Smooth muscle cell (in vitro differentiated cells): ENCODE measurements at regions not wholly inside any gene's neighbourhood (a gene's known extent, or its start where the extent isn't known, plus 50 kb on each side); places are given as distances from the start of the nearest gene placed in this dataset.
"Not testable (repeated sequence)": the region's sequence is repeated elsewhere in the genome, so short reads cannot be mapped to it uniquely, and the experiment has no call there.

Experiments
- DNase-seq: peaks from one replicate; lab custom pipeline; 2025; ENCODE audit not compliant: unreplicated experiment; lab: John Stamatoyannopoulos, UW
- H2AFZ ChIP-seq: fragments of 200-600 bp; sonication (generic); 2 replicates; pipeline ENCODE4 v1.6.0; 2016; ENCODE audit warnings: antibody characterized with exemption, low read depth, mild to moderate bottlenecking
- H3F3A ChIP-seq: fragments of 200-600 bp; sonication (generic); 2 replicates; pipeline ENCODE4 v1.6.0; 2017; ENCODE audit warnings: antibody characterized with exemption, low read depth
- H3K27ac ChIP-seq: fragments of 200-600 bp; sonication (generic); 2 replicates; pipeline ENCODE4 v1.5.1; 2016; ENCODE audit warnings: low read depth, mild to moderate bottlenecking
- H3K27me3 ChIP-seq: fragments of 200-600 bp; sonication (generic); 2 replicates; pipeline ENCODE4 v1.6.1; 2016; ENCODE audit warnings: low read depth, mild to moderate bottlenecking
- H3K36me3 ChIP-seq: fragments of 200-600 bp; sonication (generic); 2 replicates; pipeline ENCODE4 v1.5.1; 2016; ENCODE audit warnings: low read depth
- H3K4me1 ChIP-seq: fragments of 200-600 bp; sonication (generic); 2 replicates; pipeline ENCODE4 v1.5.1; 2016; ENCODE audit warnings: low read depth
- H3K4me2 ChIP-seq: fragments of 200-600 bp; sonication (generic); 2 replicates; pipeline ENCODE4 v1.6.0; 2016; ENCODE audit warnings: mild to moderate bottlenecking
- H3K4me3 ChIP-seq: fragments of 200-600 bp; sonication (generic); 2 replicates; pipeline ENCODE4 v1.5.1; 2016; ENCODE audit warnings: mild to moderate bottlenecking
- H3K79me2 ChIP-seq: fragments of 200-600 bp; sonication (generic); 2 replicates; pipeline ENCODE4 v1.6.0; 2016; ENCODE audit warnings: low read depth, mild to moderate bottlenecking
- H3K9ac ChIP-seq: fragments of 200-600 bp; sonication (generic); 2 replicates; pipeline ENCODE4 v1.6.0; 2016; ENCODE audit warnings: low read depth
- H3K9me3 ChIP-seq: fragments of 200-600 bp; sonication (generic); replicated peaks from 2 replicates; pipeline ENCODE4 v1.5.1; 2016; ENCODE audit warnings: low read depth
- H4K20me1 ChIP-seq: fragments of 200-600 bp; sonication (generic); 2 replicates; pipeline ENCODE4 v1.6.0; 2016; ENCODE audit warnings: low read depth
- WGBS: methylation state at CpG from one replicate; pipeline ENCODE4 v1.1.7; 2016; ENCODE audit warnings: low lambda C conversion rate; 5-methylcytosine and 5-hydroxymethylcytosine counted together
- TF ChIP-seq, protein P1 (sequence below): fragments of 200-600 bp; sonication (generic); IDR thresholded peaks from 2 replicates; pipeline ENCODE4 v1.5.1; 2017; ENCODE audit warnings: borderline replicate concordance, mild to moderate bottlenecking, antibody characterized with exemption; ENCODE audit not compliant: insufficient read depth, poor library complexity, severe bottlenecking

DNA sequence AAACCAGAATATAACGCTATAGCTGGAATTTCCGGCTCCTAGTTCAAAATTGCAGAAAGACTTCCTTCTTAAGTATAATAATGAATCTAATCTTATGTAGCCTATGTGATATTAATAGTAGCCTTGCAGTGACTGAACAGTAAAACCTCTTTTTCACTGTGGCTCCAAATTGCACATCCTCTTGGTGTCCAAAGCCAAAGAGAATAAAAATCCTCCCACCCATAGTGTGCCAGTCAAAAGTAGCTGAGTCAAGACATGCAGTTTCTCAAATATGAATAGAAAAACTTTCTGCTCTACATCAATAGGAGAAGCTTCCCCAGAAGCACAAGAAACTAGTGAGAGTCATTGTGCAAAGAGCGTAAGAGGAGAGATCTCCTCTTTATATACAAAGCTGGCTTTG is 76.0 kb upstream of the PICALM start:
- Histone ChIP-seq H2AFZ (no peak overlapping the region), H3K79me2 (no peaks in the 10 kb centered on the region), H3K4me1 (no peaks in the 10 kb centered on the region), H3K36me3 (no peaks in the 10 kb centered on the region), H3K4me2 (no peak overlapping the region), H4K20me1 (no peaks in the 10 kb centered on the region), H3K9me3 (no peaks in the 10 kb centered on the region), H3F3A (no peaks in the 10 kb centered on the region), H3K27me3 (no peaks in the 10 kb centered on the region), H3K9ac (no peak overlapping the region), H3K4me3 (no peak overlapping the region), H3K27ac (no peak overlapping the region)
- WGBS = 95% methylated on average over 3 of the region's 3 CpGs
- TF ChIP-seq, protein P1, sequence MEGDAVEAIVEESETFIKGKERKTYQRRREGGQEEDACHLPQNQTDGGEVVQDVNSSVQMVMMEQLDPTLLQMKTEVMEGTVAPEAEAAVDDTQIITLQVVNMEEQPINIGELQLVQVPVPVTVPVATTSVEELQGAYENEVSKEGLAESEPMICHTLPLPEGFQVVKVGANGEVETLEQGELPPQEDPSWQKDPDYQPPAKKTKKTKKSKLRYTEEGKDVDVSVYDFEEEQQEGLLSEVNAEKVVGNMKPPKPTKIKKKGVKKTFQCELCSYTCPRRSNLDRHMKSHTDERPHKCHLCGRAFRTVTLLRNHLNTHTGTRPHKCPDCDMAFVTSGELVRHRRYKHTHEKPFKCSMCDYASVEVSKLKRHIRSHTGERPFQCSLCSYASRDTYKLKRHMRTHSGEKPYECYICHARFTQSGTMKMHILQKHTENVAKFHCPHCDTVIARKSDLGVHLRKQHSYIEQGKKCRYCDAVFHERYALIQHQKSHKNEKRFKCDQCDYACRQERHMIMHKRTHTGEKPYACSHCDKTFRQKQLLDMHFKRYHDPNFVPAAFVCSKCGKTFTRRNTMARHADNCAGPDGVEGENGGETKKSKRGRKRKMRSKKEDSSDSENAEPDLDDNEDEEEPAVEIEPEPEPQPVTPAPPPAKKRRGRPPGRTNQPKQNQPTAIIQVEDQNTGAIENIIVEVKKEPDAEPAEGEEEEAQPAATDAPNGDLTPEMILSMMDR = no peak
- DNase-seq = no peak

DNA sequence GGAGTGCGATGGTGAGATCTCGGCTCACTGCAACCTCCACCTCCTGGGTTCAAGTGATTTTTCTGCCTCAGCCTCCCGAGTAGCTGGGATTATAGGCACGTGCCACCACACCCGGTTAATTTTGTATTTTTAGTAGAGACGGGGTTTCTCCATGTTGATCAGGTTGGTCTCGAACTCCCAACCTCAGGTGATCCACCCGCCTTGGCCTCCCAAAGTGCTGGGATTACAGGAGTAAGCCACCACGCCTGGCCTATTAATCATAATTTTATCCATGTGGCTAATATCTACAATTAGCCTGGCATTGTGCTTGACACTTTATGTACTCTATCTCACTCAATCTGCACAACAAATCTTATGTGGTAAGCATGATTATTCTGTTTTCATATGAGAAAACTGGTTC is 75.2 kb upstream of the PICALM start:
- H3K4me1 ChIP-seq, H3K4me3 ChIP-seq, DNase-seq, H3K79me2 ChIP-seq, H3F3A ChIP-seq, H4K20me1 ChIP-seq, H2AFZ ChIP-seq, H3K9ac ChIP-seq, H3K4me2 ChIP-seq, H3K27ac ChIP-seq, H3K9me3 ChIP-seq, H3K36me3 ChIP-seq, H3K27me3 ChIP-seq: not testable (repeated sequence)
- over 99% methylated on average over 9 of the region's 9 CpGs for WGBS

DNA sequence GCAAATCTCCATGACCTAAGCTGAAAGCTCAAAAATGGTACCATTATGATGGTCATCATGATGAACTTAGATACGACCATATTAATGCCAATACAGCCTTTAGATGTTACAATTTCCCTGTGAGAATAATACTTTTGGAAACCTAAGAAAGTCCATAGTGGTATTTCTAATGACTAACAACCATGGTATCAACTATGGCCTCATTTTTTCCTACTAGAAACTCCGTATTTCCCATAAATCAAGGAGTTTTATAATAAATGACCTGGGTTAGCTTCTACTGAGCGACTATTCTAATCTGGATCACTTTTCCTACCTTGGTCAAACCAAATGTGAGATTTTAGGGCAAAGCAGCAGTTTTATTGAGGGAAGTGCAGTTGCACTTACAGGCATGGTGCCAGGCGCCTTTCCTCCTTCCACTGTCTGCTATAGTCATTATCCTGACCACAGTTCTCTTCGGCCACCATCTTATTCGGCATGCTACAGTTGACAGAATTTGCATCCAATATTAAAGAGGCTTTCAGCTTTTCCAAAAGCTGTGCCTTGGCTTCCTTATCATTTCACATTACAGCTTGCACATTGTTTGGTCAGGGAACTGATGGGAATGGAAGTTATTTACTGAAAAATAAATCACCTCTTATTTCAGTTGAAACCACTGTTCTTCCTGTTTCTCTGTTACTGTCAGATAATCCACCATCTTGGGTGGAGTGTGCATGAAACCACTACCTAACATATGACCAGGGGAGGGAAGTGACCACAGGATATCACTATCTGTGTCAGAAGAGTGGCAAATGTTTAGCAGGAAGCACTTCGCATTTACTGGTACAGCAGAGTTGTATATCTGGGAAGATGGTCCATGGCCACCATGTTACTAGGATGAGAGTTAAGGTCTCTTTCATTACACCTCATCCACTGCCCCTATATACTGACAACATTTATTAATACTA is 74.5 kb upstream of the PICALM start:
- DNase-seq = no peak
- no peaks in the 10 kb centered on the region for H3K9me3 ChIP-seq
- TF ChIP-seq, protein P1 = no peak
- no peak overlapping the region for H3K4me3 ChIP-seq
- H3K27me3 ChIP-seq = no peaks in the 10 kb centered on the region
- no peaks in the 10 kb centered on the region for H3F3A ChIP-seq
- no peaks in the 10 kb centered on the region for H3K36me3 ChIP-seq
- H3K79me2 ChIP-seq = no peaks in the 10 kb centered on the region
- no peak overlapping the region for H3K27ac ChIP-seq
- H3K4me2 ChIP-seq = no peak overlapping the region
- H2AFZ ChIP-seq = no peak overlapping the region
- no peaks in the 10 kb centered on the region for H4K20me1 ChIP-seq
- H3K9ac ChIP-seq = no peak overlapping the region
- H3K4me1 ChIP-seq = no peaks in the 10 kb centered on the region
- 94% methylated on average over 7 of the region's 7 CpGs for WGBS

DNA sequence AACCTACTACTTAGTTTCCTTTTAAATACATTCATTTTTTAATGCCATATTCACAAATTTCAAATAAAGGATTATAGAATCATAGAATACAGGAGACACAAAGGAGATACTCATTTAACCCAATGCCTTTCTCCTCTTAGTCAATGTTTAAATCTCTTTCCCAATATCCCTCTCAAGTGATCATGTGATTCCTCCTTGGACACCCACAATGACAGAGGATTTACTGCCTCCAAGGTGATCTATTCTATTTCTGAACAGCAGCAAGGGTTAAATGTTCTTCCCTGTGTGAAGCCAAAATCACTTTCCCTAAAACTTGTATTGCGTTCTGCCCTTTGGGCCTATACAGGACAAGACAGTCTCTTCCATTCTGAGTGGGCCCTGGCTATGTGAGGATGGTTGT is 73.3 kb upstream of the PICALM start:
- Histone ChIP-seq H3K4me1 (no peaks in the 10 kb centered on the region), H2AFZ (no peak overlapping the region), H3K9ac (no peak overlapping the region), H3K27ac (peak overlapping the region; percentile 27), H3K4me3 (no peak overlapping the region), H4K20me1 (no peaks in the 10 kb centered on the region), H3K9me3 (no peaks in the 10 kb centered on the region), H3K4me2 (no peak overlapping the region), H3K27me3 (no peaks in the 10 kb centered on the region), H3K36me3 (no peaks in the 10 kb centered on the region), H3K79me2 (no peaks in the 10 kb centered on the region), H3F3A (no peaks in the 10 kb centered on the region)
- 95% methylated on average over 1 of the region's 1 CpG for WGBS
- DNase-seq = no peak
- TF ChIP-seq, protein P1 = no peak
